ENCODE measurements at regions not wholly inside any gene's neighbourhood (a gene's known extent, or its start where the extent isn't known, plus 50 kb on each side); places are given as distances from the start of the nearest gene placed in this dataset.

GRCh38 chr7:145394126-145394525 is 558.3 kb upstream of the TPK1 start:
- H3K4me1 Mint-ChIP-seq, result no peaks in the 10 kb centered on the region
- ATAC-seq (ENCODE audit: low read depth), result no peak
- CTCF ChIA-PET, result no interaction called here

GRCh38 chr7:145382762-145383161 is 546.9 kb upstream of the TPK1 start:
- intact Hi-C loops (cut with micrococcal nuclease), result no loop called here
- ChIA-PET CTCF (no interaction called here), POLR2A (no interaction called here)
- no peak for DNase-seq
- Histone ChIP-seq H3K27ac (ENCODE audit: low read length in 2 of 2) (no peak overlapping the region), H3K36me3 (replicated peaks in 1 of 2; ENCODE audit: control extremely low read depth in 1 of 2, control insufficient read depth in 1 of 2, extremely low read depth in 1 of 2, insufficient read depth in 2 of 2, low read length in 1 of 2) (no peaks in the 10 kb centered on the region), H3K9ac (ENCODE audit: low read length) (no peak overlapping the region), H4K20me1 (ENCODE audit: control insufficient read depth, insufficient read depth, low read length, poor library complexity, severe bottlenecking) (no peaks in the 10 kb centered on the region), H3K4me2 (replicated peaks; ENCODE audit: low read depth, low read length, poor library complexity, severe bottlenecking) (no peak overlapping the region), H2AFZ (ENCODE audit: insufficient read depth, low read depth, low read length, poor library complexity, severe bottlenecking) (no peak overlapping the region), H3K4me3 (ENCODE audit: control extremely low read depth in 1 of 5, extremely low read depth in 1 of 5, insufficient read depth in 1 of 5, low read depth in 2 of 5, low read length in 4 of 5) (no peak overlapping the region), H3K4me1 (ENCODE audit: control insufficient read depth in 2 of 2, insufficient read depth in 2 of 2, low read length in 2 of 2) (no peaks in the 10 kb centered on the region), H3K9me3 (ENCODE audit: control extremely low read depth in 1 of 3, control insufficient read depth in 2 of 3, insufficient read depth in 1 of 3, low read length in 2 of 3) (peaks cover 0 to 16% (median 2%) of the 10 kb centered on the region in 3 donors), H3K79me2 (ENCODE audit: control insufficient read depth, insufficient read depth, low read length) (no peaks in the 10 kb centered on the region), H3K27me3 (replicated peaks in 1 of 4; ENCODE audit: control extremely low read depth in 1 of 4, control insufficient read depth in 3 of 4, insufficient read depth in 4 of 4, low read length in 3 of 4) (no peaks in the 10 kb centered on the region)
- no peak overlapping the region for H3K27ac Mint-ChIP-seq
- no peak for TF ChIP-seq CTCF (IDR thresholded peaks at IDR 0.05)
- TF ChIP-seq EZH2 (IDR thresholded peaks at IDR 0.05; ENCODE audit: borderline replicate concordance, insufficient read depth, low read depth, low read length, poor library complexity, severe bottlenecking), result no peak
- H3K27me3 Mint-ChIP-seq, result no peaks in the 10 kb centered on the region
- no peak for ATAC-seq (ENCODE audit: low read depth)
- no peaks in the 10 kb centered on the region for H3K4me1 Mint-ChIP-seq
- no CpG with 5 or more reads among the region's 1 CpG for WGBS (ENCODE audit: insufficient coverage)
- H3K4me3 Mint-ChIP-seq, result no peak overlapping the region
- peaks cover 8% of the 10 kb centered on the region for H3K9me3 Mint-ChIP-seq (ENCODE audit: insufficient read depth)

More at GRCh38 chr7:145394126-145394525, 558.3 kb upstream of the TPK1 start:
- Histone ChIP-seq H3K27ac (ENCODE audit: low read length in 2 of 2) (no peak overlapping the region), H3K4me2 (replicated peaks; ENCODE audit: low read depth, low read length, poor library complexity, severe bottlenecking) (no peak overlapping the region), H4K20me1 (ENCODE audit: control insufficient read depth, insufficient read depth, low read length, poor library complexity, severe bottlenecking) (no peaks in the 10 kb centered on the region), H3K4me3 (ENCODE audit: control extremely low read depth in 1 of 5, extremely low read depth in 1 of 5, insufficient read depth in 1 of 5, low read depth in 2 of 5, low read length in 4 of 5) (no peak overlapping the region), H3K9me3 (ENCODE audit: control extremely low read depth in 1 of 3, control insufficient read depth in 2 of 3, insufficient read depth in 1 of 3, low read length in 2 of 3) (no peaks in the 10 kb centered on the region), H3K27me3 (replicated peaks in 1 of 4; ENCODE audit: control extremely low read depth in 1 of 4, control insufficient read depth in 3 of 4, insufficient read depth in 4 of 4, low read length in 3 of 4) (no peaks in the 10 kb centered on the region), H2AFZ (ENCODE audit: insufficient read depth, low read depth, low read length, poor library complexity, severe bottlenecking) (no peak overlapping the region), H3K36me3 (replicated peaks in 1 of 2; ENCODE audit: control extremely low read depth in 1 of 2, control insufficient read depth in 1 of 2, extremely low read depth in 1 of 2, insufficient read depth in 2 of 2, low read length in 1 of 2) (no peaks in the 10 kb centered on the region), H3K79me2 (ENCODE audit: control insufficient read depth, insufficient read depth, low read length) (no peaks in the 10 kb centered on the region), H3K9ac (ENCODE audit: low read length) (no peak overlapping the region), H3K4me1 (ENCODE audit: control insufficient read depth in 2 of 2, insufficient read depth in 2 of 2, low read length in 2 of 2) (no peaks in the 10 kb centered on the region)
- no CpG with 5 or more reads among the region's 2 CpGs for WGBS (ENCODE audit: insufficient coverage)
- Mint-ChIP-seq H3K27ac (no peak overlapping the region), H3K27me3 (no peaks in the 10 kb centered on the region), H3K9me3 (ENCODE audit: insufficient read depth) (peaks cover 5% of the 10 kb centered on the region), H3K4me3 (no peak overlapping the region)
- intact Hi-C loops (cut with micrococcal nuclease), result no loop called here
- POLR2A ChIA-PET, result no interaction called here
- DNase-seq, result no peak
- no peak for TF ChIP-seq EZH2 (IDR thresholded peaks at IDR 0.05; ENCODE audit: borderline replicate concordance, insufficient read depth, low read depth, low read length, poor library complexity, severe bottlenecking)
- TF ChIP-seq CTCF (IDR thresholded peaks at IDR 0.05), result no peak
